ENCODE measurements at regions not wholly inside any gene's neighbourhood (a gene's known extent, or its start where the extent isn't known, plus 50 kb on each side); places are given as distances from the start of the nearest gene placed in this dataset.

DNA sequence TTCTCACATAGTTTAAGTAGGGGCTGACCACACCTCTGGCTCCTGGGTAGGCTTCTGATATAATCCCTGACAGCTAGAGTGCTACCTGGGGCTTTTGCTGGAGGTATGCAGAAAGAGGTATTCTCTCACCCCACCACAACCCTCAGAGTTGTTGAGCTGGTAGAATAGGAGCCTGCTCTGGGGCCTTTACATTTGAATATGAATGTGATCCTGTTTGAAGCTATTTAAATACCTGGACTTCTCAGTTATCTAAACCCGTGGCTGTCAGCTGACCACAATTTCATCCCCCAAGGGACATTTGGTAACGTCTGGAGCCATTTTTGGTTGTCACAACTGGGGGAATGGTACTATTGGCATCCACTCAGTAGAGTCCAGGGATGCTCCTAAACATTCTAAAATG, 669.1 kb downstream of the SATB2 start:
- H3K27ac ChIP-seq (ENCODE audit: insufficient read depth, low read depth, low read length): no peak overlapping the region
- FAIRE-seq (no peak), DNase-seq (ENCODE audit: low read depth, low spot score) (no peak)
- peaks cover 3% of the 10 kb centered on the region for H3K9me3 ChIP-seq (replicated peaks; ENCODE audit: control insufficient read depth, insufficient read depth, low read length)
- intact Hi-C loops (cut with micrococcal nuclease) (no loop called here), dilution Hi-C loops (cut with MboI; ENCODE audit: extremely low pct_ligation_motif_present, low sequenced_read_pairs) (no loop called here)
- H3K4me2 ChIP-seq (ENCODE audit: insufficient read depth, low read length): no peak overlapping the region
- no peak overlapping the region for H3K4me3 ChIP-seq (replicated peaks in 1 of 3; ENCODE audit: insufficient read depth in 1 of 3, low read depth in 1 of 3, low read length in 3 of 3)
- TF ChIP-seq, protein P1, sequence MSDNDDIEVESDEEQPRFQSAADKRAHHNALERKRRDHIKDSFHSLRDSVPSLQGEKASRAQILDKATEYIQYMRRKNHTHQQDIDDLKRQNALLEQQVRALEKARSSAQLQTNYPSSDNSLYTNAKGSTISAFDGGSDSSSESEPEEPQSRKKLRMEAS (IDR thresholded peaks at IDR 0.05; ENCODE audit: insufficient read depth, insufficient read length): no peak
- TF ChIP-seq MYC (IDR thresholded peaks at IDR 0.05; ENCODE audit: low read depth, low read length): no peak
- no peak for TF ChIP-seq POLR2AphosphoS5 (IDR thresholded peaks at IDR 0.05; ENCODE audit: insufficient read depth, low read depth, low read length)
- no peak for TF ChIP-seq EZH2 (IDR thresholded peaks at IDR 0.05; ENCODE audit: borderline replicate concordance, low read depth, low read length, severe bottlenecking)
- TF ChIP-seq FOS (IDR thresholded peaks at IDR 0.05; ENCODE audit: borderline replicate concordance, insufficient read depth, low read length): no peak
- TF ChIP-seq JUN (IDR thresholded peaks at IDR 0.05; ENCODE audit: borderline replicate concordance, insufficient read depth, insufficient read length, low read depth): no peak
- TF ChIP-seq, protein P2, sequence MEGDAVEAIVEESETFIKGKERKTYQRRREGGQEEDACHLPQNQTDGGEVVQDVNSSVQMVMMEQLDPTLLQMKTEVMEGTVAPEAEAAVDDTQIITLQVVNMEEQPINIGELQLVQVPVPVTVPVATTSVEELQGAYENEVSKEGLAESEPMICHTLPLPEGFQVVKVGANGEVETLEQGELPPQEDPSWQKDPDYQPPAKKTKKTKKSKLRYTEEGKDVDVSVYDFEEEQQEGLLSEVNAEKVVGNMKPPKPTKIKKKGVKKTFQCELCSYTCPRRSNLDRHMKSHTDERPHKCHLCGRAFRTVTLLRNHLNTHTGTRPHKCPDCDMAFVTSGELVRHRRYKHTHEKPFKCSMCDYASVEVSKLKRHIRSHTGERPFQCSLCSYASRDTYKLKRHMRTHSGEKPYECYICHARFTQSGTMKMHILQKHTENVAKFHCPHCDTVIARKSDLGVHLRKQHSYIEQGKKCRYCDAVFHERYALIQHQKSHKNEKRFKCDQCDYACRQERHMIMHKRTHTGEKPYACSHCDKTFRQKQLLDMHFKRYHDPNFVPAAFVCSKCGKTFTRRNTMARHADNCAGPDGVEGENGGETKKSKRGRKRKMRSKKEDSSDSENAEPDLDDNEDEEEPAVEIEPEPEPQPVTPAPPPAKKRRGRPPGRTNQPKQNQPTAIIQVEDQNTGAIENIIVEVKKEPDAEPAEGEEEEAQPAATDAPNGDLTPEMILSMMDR (IDR thresholded peaks at IDR 0.05; ENCODE audit: extremely low read depth in 1 of 2, insufficient read depth in 1 of 2, low read depth in 1 of 2, low read length in 2 of 2): no peak
- TF ChIP-seq POLR2A (IDR thresholded peaks at IDR 0.05; ENCODE audit: low read depth, low read length): no peak
- no peak for TF ChIP-seq GATA2 (IDR thresholded peaks at IDR 0.05; ENCODE audit: insufficient read depth, insufficient read length, low read depth, low read length)
- no peak overlapping the region for H3K9ac ChIP-seq (replicated peaks; ENCODE audit: extremely low read depth, insufficient read depth, low read length)
- no peaks in the 10 kb centered on the region for H3K4me1 ChIP-seq (ENCODE audit: control insufficient read depth, extremely low read depth, insufficient read depth, low read length)
- no TSS peak for BruUV-seq (replicated peaks)
- no peaks in the 10 kb centered on the region for H4K20me1 ChIP-seq (replicated peaks; ENCODE audit: control insufficient read depth, extremely low read depth, insufficient read depth, low read length)
- no peaks in the 10 kb centered on the region for H3K9me1 ChIP-seq (replicated peaks; ENCODE audit: control insufficient read depth, extremely low read depth, insufficient read depth, low read length)
- H2AFZ ChIP-seq (ENCODE audit: low read depth, low read length): no peak overlapping the region
- ChIA-PET CTCF (no interaction called here), POLR2A (no interaction called here)
- H3K79me2 ChIP-seq (ENCODE audit: control insufficient read depth, insufficient read depth, low read length): no peaks in the 10 kb centered on the region
- H3K36me3 ChIP-seq (ENCODE audit: control insufficient read depth in 2 of 2, extremely low read depth in 1 of 2, insufficient read depth in 2 of 2, low read length in 2 of 2): no peaks in the 10 kb centered on the region
- H3K27me3 ChIP-seq (ENCODE audit: control insufficient read depth in 2 of 2, insufficient read depth in 2 of 2, low read length in 2 of 2): no peaks in the 10 kb centered on the region
